BJ (cell line): ENCODE measurements at regions not wholly inside any gene's neighbourhood (a gene's known extent, or its start where the extent isn't known, plus 50 kb on each side); places are given as distances from the start of the nearest gene placed in this dataset.

Experiments used
- CTCF ChIA-PET: fragments of 350-600 bp; formaldehyde crosslinking; extraction: SDS; loops from one replicate; lab custom pipeline; 2021; ENCODE audit warnings: antibody characterized with exemption, inconsistent platforms; lab: Yijun Ruan, JAX
- POLR2A ChIA-PET: fragments of 300-600 bp; sonication (Branson Sonifier 250); formaldehyde crosslinking; extraction: SDS; loops from one replicate; lab custom pipeline; 2021; ENCODE audit warnings: antibody characterized with exemption; lab: Charles Lee
- DNase-seq: peaks from one replicate; pipeline ENCODE4 v3.0.0-alpha.2; 2011; ENCODE audit warnings: low read depth
- H3K27me3 ChIP-seq: 2 replicates; pipeline ENCODE4 v1.6.0; 2011; ENCODE audit warnings: low read length; ENCODE audit not compliant: control insufficient read depth, insufficient read depth
- H3K36me3 ChIP-seq: 2 replicates; pipeline ENCODE4 v1.5.1; 2011; ENCODE audit warnings: low read length; ENCODE audit not compliant: control insufficient read depth, insufficient read depth
- H3K4me3 ChIP-seq: 2 replicates; pipeline ENCODE4 v1.5.1; 2011; ENCODE audit warnings: low read depth, mild to moderate bottlenecking, control low read depth, low read length
- CTCF ChIP-seq: IDR thresholded peaks from 2 replicates; pipeline ENCODE4 v1.5.1; 2011; ENCODE audit warnings: low read depth, mild to moderate bottlenecking, control low read depth, inconsistent platforms, low read length, moderate library complexity; ENCODE audit not compliant: insufficient read depth

GRCh38 chr12:82120901-82121300, 237.3 kb downstream of the CCDC59 start:
- Histone ChIP-seq H3K4me3 (no peak overlapping the region), H3K27me3 (no peaks in the 10 kb centered on the region), H3K36me3 (no peaks in the 10 kb centered on the region)
- TF ChIP-seq CTCF: no peak
- CTCF ChIA-PET: no interaction called here
- POLR2A ChIA-PET: no interaction called here
- DNase-seq: no peak

DNA sequence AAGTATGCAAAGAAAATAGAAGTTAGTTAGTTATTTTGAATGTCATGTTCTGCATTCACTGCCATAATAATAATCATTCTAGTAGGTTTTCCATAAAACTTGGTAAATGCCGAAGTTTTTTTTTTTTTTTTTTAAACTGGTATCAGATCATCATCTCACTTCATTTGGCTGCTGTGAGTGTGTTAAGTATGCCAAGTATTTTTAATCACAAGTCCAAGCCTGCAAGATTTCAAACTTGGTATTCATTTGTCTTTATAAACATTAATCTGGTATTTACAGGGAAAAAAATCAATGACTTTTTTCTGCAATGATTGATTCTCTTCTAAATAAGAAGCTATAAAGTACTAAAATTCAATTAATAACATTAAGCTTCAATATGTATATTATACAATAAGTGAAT, 248.9 kb downstream of the CCDC59 start:
- Histone ChIP-seq H3K36me3 (no peaks in the 10 kb centered on the region), H3K27me3 (no peaks in the 10 kb centered on the region), H3K4me3 (no peak overlapping the region)
- DNase-seq: no peak
- TF ChIP-seq CTCF: no peak
- ChIA-PET CTCF (no interaction called here), POLR2A (no interaction called here)

DNA sequence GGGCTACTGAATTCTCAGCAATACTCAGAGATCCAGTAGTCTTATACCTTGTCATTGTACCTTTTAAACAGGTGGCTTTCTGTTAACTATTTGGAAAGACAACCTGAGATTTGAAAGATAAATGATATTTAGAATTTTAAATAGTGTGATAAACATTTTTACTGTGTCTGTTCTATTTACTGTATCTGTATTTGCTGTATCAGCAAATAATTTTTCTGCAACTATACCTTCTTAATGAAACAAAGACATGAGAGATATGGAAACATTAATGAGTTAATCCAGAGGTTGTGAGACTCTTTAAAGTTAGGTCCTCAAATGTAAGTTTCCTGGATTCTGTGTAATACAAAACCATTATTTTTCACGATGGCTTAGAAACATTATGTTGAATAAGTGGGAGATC, 249.6 kb downstream of the CCDC59 start:
- Histone ChIP-seq H3K4me3 (no peak overlapping the region), H3K27me3 (no peaks in the 10 kb centered on the region), H3K36me3 (no peaks in the 10 kb centered on the region)
- CTCF ChIA-PET: no interaction called here
- DNase-seq: no peak
- no peak for TF ChIP-seq CTCF
- POLR2A ChIA-PET: no interaction called here

DNA sequence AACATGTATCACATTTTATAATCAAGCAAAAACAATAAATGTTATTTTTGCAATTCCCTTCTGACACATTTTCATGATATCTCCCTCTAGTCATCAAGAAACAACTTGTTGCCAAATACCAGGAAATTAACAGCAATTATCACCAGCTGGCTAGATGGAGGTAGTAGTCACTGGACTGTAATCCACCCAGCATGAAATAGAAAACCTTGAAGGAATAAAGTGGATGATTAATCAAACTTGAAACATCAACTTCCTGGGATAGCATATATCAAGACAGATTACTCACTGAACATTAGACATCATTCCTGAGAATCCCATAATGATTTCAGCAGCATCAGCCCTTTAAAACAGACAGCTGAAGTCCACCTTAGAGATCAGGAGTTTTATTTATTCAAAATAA, 259.0 kb downstream of the CCDC59 start:
- Histone ChIP-seq H3K4me3 (no peak overlapping the region), H3K27me3 (no peaks in the 10 kb centered on the region), H3K36me3 (no peaks in the 10 kb centered on the region)
- TF ChIP-seq CTCF: no peak
- ChIA-PET CTCF (no interaction called here), POLR2A (no interaction called here)
- no peak for DNase-seq

DNA sequence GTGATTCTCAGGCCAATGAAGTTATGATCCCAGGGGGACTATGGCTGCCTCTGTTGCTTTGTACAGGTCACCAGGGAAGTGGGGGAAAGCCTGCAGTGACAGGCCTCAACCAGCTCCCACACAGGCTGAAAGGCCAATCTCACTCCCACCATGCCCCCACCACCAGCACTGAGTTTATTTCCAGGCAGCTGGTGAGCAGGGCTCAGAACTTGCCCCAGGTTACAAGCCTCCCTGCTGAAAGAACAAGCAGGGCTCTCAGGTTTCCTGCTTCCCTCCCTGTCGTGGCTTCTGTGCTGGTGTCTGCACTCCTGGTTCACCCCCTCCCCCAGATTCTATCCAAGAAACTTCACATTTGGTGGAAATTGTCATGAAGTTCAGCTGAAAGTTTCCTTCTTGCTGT, 260.3 kb downstream of the CCDC59 start:
- Histone ChIP-seq H3K36me3 (no peaks in the 10 kb centered on the region), H3K4me3 (no peak overlapping the region), H3K27me3 (no peaks in the 10 kb centered on the region)
- ChIA-PET CTCF (no interaction called here), POLR2A (no interaction called here)
- DNase-seq: no peak
- TF ChIP-seq CTCF: no peak
